Body of pancreas (tissue), 4 donors: ENCODE measurements at regions not wholly inside any gene's neighbourhood (a gene's known extent, or its start where the extent isn't known, plus 50 kb on each side); places are given as distances from the start of the nearest gene placed in this dataset.

Experiments used
- ATAC-seq: fragments of 150-250 bp; one replicate; pipeline ENCODE4 v1.9.1; 2016
- DNase-seq, 4 donors: peaks; one replicate each; pipeline ENCODE4 v3.0.0-alpha.2; 2019
- H3K27ac ChIP-seq, 4 donors: fragments of 200-600 bp; sonication (generic); 1 replicate in 3 of 4; 2 replicates in 1 of 4; pipeline versions ENCODE4 v1.5.1 to v1.6.1; 2016 to 2019; ENCODE audit warnings: mild to moderate bottlenecking in 1 of 4, mixed read lengths in 1 of 4, moderate library complexity in 1 of 4
- H3K27me3 ChIP-seq, 2 donors: fragments of 200-600 bp; sonication (generic); one replicate each; pipeline ENCODE4 v1.6.0; 2016; ENCODE audit warnings: mild to moderate bottlenecking in 1 of 2
- H3K36me3 ChIP-seq, 2 donors: fragments of 200-600 bp; sonication (generic); replicated peaks in 1 of 2; 2 replicates each; pipeline ENCODE4 v1.5.1; 2016; ENCODE audit warnings: low read depth in 2 of 2; ENCODE audit not compliant: insufficient read depth in 1 of 2
- H3K4me1 ChIP-seq: fragments of 200-600 bp; sonication (generic); one replicate; pipeline ENCODE4 v1.6.0; 2016
- H3K4me3 ChIP-seq, 2 donors: fragments of 200-600 bp; sonication (generic); 1 replicate in 1 of 2; 2 replicates in 1 of 2; pipeline ENCODE4 v1.5.1; 2016 to 2019
- H3K9me3 ChIP-seq, 3 donors: fragments of 200-600 bp; sonication (generic); 1 replicate in 2 of 3; 2 replicates in 1 of 3; pipeline ENCODE4 v1.5.1; 2016
- CTCF ChIP-seq, 7 experiments: fragments of 450-650 bp in 4 of 7; fragments of 200-600 bp in 3 of 7; sonication (generic) in 3 of 7; IDR thresholded peaks; one replicate each; pipeline ENCODE4 v1.5.1; 2016 to 2019; ENCODE audit warnings: antibody characterized with exemption in 7 of 7
- POLR2A ChIP-seq, 3 donors: fragments of 450-650 bp; IDR thresholded peaks; one replicate each; pipeline ENCODE4 v1.6.1; 2016; ENCODE audit warnings: antibody characterized with exemption in 3 of 3, mild to moderate bottlenecking in 2 of 3
- WGBS, 2 donors: methylation state at CpG; one replicate each; pipeline ENCODE4 v1.1.5; 2017; 5-methylcytosine and 5-hydroxymethylcytosine counted together
- intact Hi-C: fragments of 100-400 bp; cut with DNase I; formaldehyde crosslinking; loops from one replicate; pipeline ENCODE4 v1.15.1; 2023

DNA sequence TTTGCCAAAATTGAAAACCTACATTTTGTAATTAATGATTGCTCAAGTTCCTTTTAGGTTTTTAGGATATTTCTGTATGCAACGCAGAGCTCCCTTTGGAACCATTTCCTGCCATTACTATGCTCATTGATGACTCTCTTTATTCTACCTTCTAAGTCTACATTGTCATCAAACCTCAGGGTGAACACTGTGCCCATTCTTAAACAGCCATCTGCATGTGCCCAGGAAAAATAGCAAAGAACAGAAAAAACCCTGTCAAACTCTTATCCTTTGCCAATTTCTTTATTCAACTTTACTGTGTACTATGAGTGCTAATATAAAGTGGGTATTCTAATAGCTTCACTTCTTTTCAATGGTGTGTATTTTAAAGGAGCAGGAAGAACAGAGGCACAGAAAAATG, 1455.9 kb downstream of the ADGRL3 start:
- no peak for DNase-seq
- Histone ChIP-seq H3K27me3 (no peaks in the 10 kb centered on the region), H3K36me3 (no peaks in the 10 kb centered on the region), H3K4me3 (no peak overlapping the region), H3K9me3 (no peaks in the 10 kb centered on the region), H3K4me1 (no peaks in the 10 kb centered on the region), H3K27ac (no peak overlapping the region)
- TF ChIP-seq CTCF (IDR thresholded peaks at IDR 0.05) = no peak
- 81% methylated on average over 1 of the region's 1 CpG for WGBS, 2 donors
- no peak for ATAC-seq
- intact Hi-C loops = no loop called here

- DNase-seq = no peak
- Histone ChIP-seq H3K4me3 (no peak overlapping the region), H3K4me1 (no peaks in the 10 kb centered on the region), H3K9me3 (no peaks in the 10 kb centered on the region), H3K27ac (no peak overlapping the region), H3K36me3 (no peaks in the 10 kb centered on the region), H3K27me3 (no peaks in the 10 kb centered on the region)
- no peak for TF ChIP-seq CTCF (IDR thresholded peaks at IDR 0.05)
- TF ChIP-seq POLR2A (IDR thresholded peaks at IDR 0.05) = no peak
- intact Hi-C loops = no loop called here
- 11 to 17% methylated on average over 3 of the region's 3 CpGs for WGBS, 2 donors
- ATAC-seq = no peak
Observed at GRCh38 chr4:62644372-62644771, 1444.2 kb downstream of the ADGRL3 start.

GRCh38 chr4:62640296-62640695, 1440.2 kb downstream of the ADGRL3 start:
- H3K36me3 ChIP-seq = no peaks in the 10 kb centered on the region
- H3K4me3 ChIP-seq = no peak overlapping the region
- no peaks in the 10 kb centered on the region for H3K9me3 ChIP-seq
- TF ChIP-seq POLR2A (IDR thresholded peaks at IDR 0.05) (no peak), CTCF (IDR thresholded peaks at IDR 0.05) (no peak)
- no peaks in the 10 kb centered on the region for H3K27me3 ChIP-seq
- H3K4me1 ChIP-seq = no peaks in the 10 kb centered on the region
- H3K27ac ChIP-seq = no peak overlapping the region
- DNase-seq = no peak
- intact Hi-C loops = no loop called here
- no peak for ATAC-seq
- 25 to 33% methylated on average over 2 of the region's 2 CpGs for WGBS, 2 donors

GRCh38 chr4:62627671-62628070, 1427.5 kb downstream of the ADGRL3 start:
- intact Hi-C loops = no loop called here
- no peak overlapping the region for H3K27ac ChIP-seq
- H3K27me3 ChIP-seq = no peaks in the 10 kb centered on the region
- WGBS, 2 donors = 66 to 72% methylated on average over 2 of the region's 2 CpGs
- H3K4me3 ChIP-seq = no peak overlapping the region
- TF ChIP-seq POLR2A (IDR thresholded peaks at IDR 0.05) = no peak
- no peak for TF ChIP-seq CTCF (IDR thresholded peaks at IDR 0.05)
- DNase-seq (no peak), ATAC-seq (no peak)
- H3K4me1 ChIP-seq = no peaks in the 10 kb centered on the region
- no peaks in the 10 kb centered on the region for H3K9me3 ChIP-seq
- H3K36me3 ChIP-seq = no peaks in the 10 kb centered on the region

DNA sequence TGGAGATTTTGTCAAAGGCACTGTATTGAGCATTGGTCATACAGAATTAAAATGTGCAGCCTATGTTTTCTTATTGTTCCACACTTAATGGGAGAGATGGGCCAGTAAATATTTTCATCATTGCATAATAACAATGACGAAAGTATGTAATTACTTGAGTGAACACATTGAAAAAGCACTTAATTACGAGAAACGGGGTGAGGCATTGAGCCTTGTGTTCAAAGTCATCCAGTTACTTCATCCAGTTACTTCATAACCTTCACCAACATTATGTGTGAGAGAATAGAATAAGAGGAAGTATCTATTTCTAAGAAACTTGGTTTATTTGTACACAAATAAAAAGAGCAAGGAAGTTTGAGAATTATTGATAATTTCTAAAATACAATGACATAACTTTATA, 1427.0 kb downstream of the ADGRL3 start:
- TF ChIP-seq POLR2A (IDR thresholded peaks at IDR 0.05) (no peak), CTCF (IDR thresholded peaks at IDR 0.05) (no peak)
- H3K4me1 ChIP-seq = no peaks in the 10 kb centered on the region
- WGBS, 2 donors = 47 to 71% methylated on average over 3 of the region's 3 CpGs
- no peak overlapping the region for H3K4me3 ChIP-seq
- H3K27ac ChIP-seq = no peak overlapping the region
- no peak for DNase-seq
- no peaks in the 10 kb centered on the region for H3K27me3 ChIP-seq
- intact Hi-C loops = no loop called here
- ATAC-seq = no peak
- H3K36me3 ChIP-seq = no peaks in the 10 kb centered on the region
- no peaks in the 10 kb centered on the region for H3K9me3 ChIP-seq
